Keratinocyte (primary cell): ENCODE measurements at regions not wholly inside any gene's neighbourhood (a gene's known extent, or its start where the extent isn't known, plus 50 kb on each side); places are given as distances from the start of the nearest gene placed in this dataset.

Source experiments
- DNase-seq: peaks from one replicate; pipeline ENCODE4 v3.0.0-alpha.2; 2011; ENCODE audit warnings: low read depth, missing footprints, low spot score
- FAIRE-seq: peaks from 2 replicates; lab custom pipeline; 2011; peaks lifted over from hg19 to GRCh38; lab: Jason Lieb, UNC
- H2AFZ ChIP-seq: 2 replicates; pipeline ENCODE4 v1.6.0; 2012; ENCODE audit warnings: low read length, control low read depth, inconsistent platforms; ENCODE audit not compliant: control insufficient read depth
- H3K27ac ChIP-seq: 2 replicates; pipeline ENCODE4 v1.5.1; 2011; ENCODE audit warnings: low read length; ENCODE audit not compliant: control insufficient read depth, insufficient read depth
- H3K27me3 ChIP-seq: 3 replicates; pipeline ENCODE4 v1.6.0; 2011; ENCODE audit warnings: low read length; ENCODE audit not compliant: control insufficient read depth, insufficient read depth; ENCODE audit errors: extremely low read depth
- H3K36me3 ChIP-seq, 2 experiments: 2 replicates in 1 of 2; 3 replicates in 1 of 2; pipeline ENCODE4 v1.5.1; 2011; ENCODE audit warnings: low read length in 2 of 2, mild to moderate bottlenecking in 1 of 2; ENCODE audit not compliant: control insufficient read depth in 2 of 2, insufficient read depth in 2 of 2; ENCODE audit errors: extremely low read depth in 1 of 2
- H3K4me1 ChIP-seq: 3 replicates; pipeline ENCODE4 v1.5.1; 2011; ENCODE audit warnings: low read length; ENCODE audit not compliant: control insufficient read depth, insufficient read depth; ENCODE audit errors: extremely low read depth
- H3K4me2 ChIP-seq: 3 replicates; pipeline ENCODE4 v1.6.0; 2011; ENCODE audit warnings: low read depth, low read length; ENCODE audit not compliant: control insufficient read depth, insufficient read depth; ENCODE audit errors: extremely low read depth
- H3K4me3 ChIP-seq, 3 experiments: fragments of 200-600 bp in 1 of 3; sonication (generic) in 1 of 3; 2 replicates in 2 of 3; 3 replicates in 1 of 3; pipeline ENCODE4 v1.5.1; 2011 to 2016; ENCODE audit warnings: low read length in 3 of 3, mild to moderate bottlenecking in 3 of 3, control low read depth in 2 of 3, inconsistent platforms in 1 of 3, low read depth in 1 of 3, mixed read lengths in 1 of 3, mixed run types in 1 of 3, moderate library complexity in 1 of 3; ENCODE audit not compliant: control insufficient read depth in 2 of 3, insufficient read depth in 2 of 3; ENCODE audit errors: extremely low read depth in 1 of 3
- H3K79me2 ChIP-seq: 2 replicates; pipeline ENCODE4 v1.6.0; 2012; ENCODE audit warnings: low read length; ENCODE audit not compliant: control insufficient read depth, insufficient read depth
- H3K9ac ChIP-seq: 3 replicates; pipeline ENCODE4 v1.6.0; 2011; ENCODE audit warnings: low read length; ENCODE audit not compliant: control insufficient read depth, insufficient read depth; ENCODE audit errors: extremely low read depth
- H3K9me1 ChIP-seq: 3 replicates; pipeline ENCODE4 v1.6.0; 2011; ENCODE audit warnings: low read length; ENCODE audit not compliant: control insufficient read depth, insufficient read depth; ENCODE audit errors: extremely low read depth
- H3K9me3 ChIP-seq: 2 replicates; pipeline ENCODE4 v1.5.1; 2012; ENCODE audit warnings: low read depth, low read length; ENCODE audit not compliant: control insufficient read depth
- H4K20me1 ChIP-seq: 3 replicates; pipeline ENCODE4 v1.6.0; 2011; ENCODE audit warnings: low read length; ENCODE audit not compliant: control insufficient read depth, insufficient read depth; ENCODE audit errors: extremely low read depth
- EZH2 ChIP-seq: IDR thresholded peaks from one replicate; pipeline ENCODE4 v1.6.1; 2012; ENCODE audit warnings: inconsistent platforms, mild to moderate bottlenecking, low read length, moderate library complexity
- dilution Hi-C: fragments of 300-500 bp; cut with MboI; formaldehyde crosslinking; loops from one replicate; pipeline ENCODE4 v1.7.0; 2020; ENCODE audit warnings: low sequenced_read_pairs; ENCODE audit not compliant: extremely low pct_ligation_motif_present
- TF ChIP-seq, protein P1 (sequence below), 3 experiments: IDR thresholded peaks in 1 of 3; conservative IDR thresholded peaks in 1 of 3; optimal IDR thresholded peaks in 1 of 3; 2 replicates in 2 of 3; 3 replicates in 1 of 3; pipeline versions ENCODE3 to v1.5.1; 2011; ENCODE audit warnings: low read length in 3 of 3, mild to moderate bottlenecking in 3 of 3, moderate library complexity in 2 of 3, control low read depth in 1 of 3, inconsistent platforms in 1 of 3; ENCODE audit not compliant: insufficient read depth in 2 of 3; ENCODE audit errors: extremely low read depth in 1 of 3

DNA sequence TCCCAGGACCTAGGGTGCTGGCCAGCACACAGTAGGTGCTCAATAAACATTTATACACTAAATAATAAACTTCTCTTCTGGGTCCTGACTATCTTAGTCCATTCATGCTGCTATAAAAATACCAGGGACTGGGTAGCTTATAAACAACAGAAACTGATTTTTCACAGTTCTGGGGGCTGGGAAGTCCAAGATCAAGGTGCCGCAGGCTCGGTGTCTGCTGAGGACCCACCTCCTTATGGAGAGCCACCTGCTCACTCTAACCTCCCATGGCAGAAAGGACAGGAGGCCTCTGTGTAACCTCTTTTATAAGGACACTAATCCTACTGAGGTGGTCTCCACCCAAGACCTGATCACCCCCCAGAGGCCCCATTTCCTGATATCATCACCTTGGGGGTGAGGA lies 114.4 kb upstream of the IQSEC1 start:
- FAIRE-seq, result no peak
- Histone ChIP-seq H4K20me1 (no peaks in the 10 kb centered on the region), H3K27ac (no peak overlapping the region), H3K4me2 (no peak overlapping the region), H3K4me1 (peaks cover 2% of the 10 kb centered on the region), H3K4me3 (no peak overlapping the region), H3K27me3 (peaks cover 4% of the 10 kb centered on the region), H2AFZ (no peak overlapping the region), H3K9ac (no peak overlapping the region), H3K9me3 (no peaks in the 10 kb centered on the region), H3K36me3 (no peaks in the 10 kb centered on the region), H3K9me1 (no peaks in the 10 kb centered on the region), H3K79me2 (no peaks in the 10 kb centered on the region)
- dilution Hi-C loops, result no loop called here
- no peak for DNase-seq
- TF ChIP-seq, protein P1, sequence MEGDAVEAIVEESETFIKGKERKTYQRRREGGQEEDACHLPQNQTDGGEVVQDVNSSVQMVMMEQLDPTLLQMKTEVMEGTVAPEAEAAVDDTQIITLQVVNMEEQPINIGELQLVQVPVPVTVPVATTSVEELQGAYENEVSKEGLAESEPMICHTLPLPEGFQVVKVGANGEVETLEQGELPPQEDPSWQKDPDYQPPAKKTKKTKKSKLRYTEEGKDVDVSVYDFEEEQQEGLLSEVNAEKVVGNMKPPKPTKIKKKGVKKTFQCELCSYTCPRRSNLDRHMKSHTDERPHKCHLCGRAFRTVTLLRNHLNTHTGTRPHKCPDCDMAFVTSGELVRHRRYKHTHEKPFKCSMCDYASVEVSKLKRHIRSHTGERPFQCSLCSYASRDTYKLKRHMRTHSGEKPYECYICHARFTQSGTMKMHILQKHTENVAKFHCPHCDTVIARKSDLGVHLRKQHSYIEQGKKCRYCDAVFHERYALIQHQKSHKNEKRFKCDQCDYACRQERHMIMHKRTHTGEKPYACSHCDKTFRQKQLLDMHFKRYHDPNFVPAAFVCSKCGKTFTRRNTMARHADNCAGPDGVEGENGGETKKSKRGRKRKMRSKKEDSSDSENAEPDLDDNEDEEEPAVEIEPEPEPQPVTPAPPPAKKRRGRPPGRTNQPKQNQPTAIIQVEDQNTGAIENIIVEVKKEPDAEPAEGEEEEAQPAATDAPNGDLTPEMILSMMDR (optimal IDR thresholded peaks at IDR 0.05 in 1 of 3, IDR thresholded peaks at IDR 0.05 in 1 of 3, conservative IDR thresholded peaks at IDR 0.05 in 1 of 3; ENCODE audit: extremely low read depth in 1 of 3, insufficient read depth in 2 of 3, low read length in 3 of 3), result no peak
- no peak for TF ChIP-seq EZH2

DNA sequence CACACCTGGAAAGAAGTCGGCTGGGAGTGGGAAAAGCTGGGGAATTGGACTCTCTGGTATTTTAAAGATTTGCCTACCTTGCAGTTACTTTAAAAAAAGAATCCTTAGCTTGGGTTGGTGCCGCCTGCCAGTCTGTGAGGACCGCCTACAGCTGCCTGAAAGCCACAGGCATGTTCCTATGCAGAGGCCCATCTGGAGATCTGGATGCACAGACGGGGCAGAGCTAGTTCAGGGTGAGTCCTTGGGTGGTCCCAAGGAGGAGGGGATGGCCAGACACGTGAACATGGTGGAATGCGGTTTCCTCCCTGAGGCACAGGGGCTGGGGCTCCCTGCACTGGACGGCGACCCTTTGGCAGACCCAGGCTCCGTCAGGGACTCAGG lies 113.2 kb upstream of the IQSEC1 start:
- no peak overlapping the region for H3K4me2 ChIP-seq
- dilution Hi-C loops, result no loop called here
- no peaks in the 10 kb centered on the region for H4K20me1 ChIP-seq
- DNase-seq, result no peak
- TF ChIP-seq, protein P1 (optimal IDR thresholded peaks at IDR 0.05 in 1 of 3, IDR thresholded peaks at IDR 0.05 in 1 of 3, conservative IDR thresholded peaks at IDR 0.05 in 1 of 3; ENCODE audit: extremely low read depth in 1 of 3, insufficient read depth in 2 of 3, low read length in 3 of 3), result no peak
- TF ChIP-seq EZH2, result no peak
- H3K9ac ChIP-seq, result no peak overlapping the region
- H3K79me2 ChIP-seq, result no peaks in the 10 kb centered on the region
- peaks cover 4% of the 10 kb centered on the region for H3K27me3 ChIP-seq
- no peak overlapping the region for H2AFZ ChIP-seq
- no peak overlapping the region for H3K4me3 ChIP-seq
- H3K4me1 ChIP-seq, result peaks cover 2% of the 10 kb centered on the region
- FAIRE-seq, result no peak
- no peaks in the 10 kb centered on the region for H3K9me3 ChIP-seq
- no peak overlapping the region for H3K27ac ChIP-seq
- H3K9me1 ChIP-seq, result no peaks in the 10 kb centered on the region
- no peaks in the 10 kb centered on the region for H3K36me3 ChIP-seq
